Caco-2 (cell line): ENCODE measurements at regions not wholly inside any gene's neighbourhood (a gene's known extent, or its start where the extent isn't known, plus 50 kb on each side); places are given as distances from the start of the nearest gene placed in this dataset.

ENCODE experiments used
- BruUV-seq: library from RNA; stranded (reverse); fragments of 400-500 nt; replicated peaks from 2 replicates; lab custom pipeline; 2021; lab: Mats Ljungman, UMichigan
- CTCF ChIA-PET: fragments of 300-600 bp; sonication (Branson Sonifier 250); formaldehyde crosslinking; loops from one replicate; lab custom pipeline; 2022; ENCODE audit warnings: antibody characterized with exemption; lab: Charles Lee
- POLR2A ChIA-PET: fragments of 300-600 bp; sonication (Branson Sonifier 250); formaldehyde crosslinking; loops from one replicate; lab custom pipeline; 2022; ENCODE audit warnings: antibody characterized with exemption; lab: Charles Lee
- DNase-seq, 2 experiments: peaks; one replicate each; pipeline versions ENCODE4 v3.0.0 to v3.0.0-alpha.2; 2020 to 2022
- H3K27me3 ChIP-seq: replicated peaks from 2 replicates; pipeline ENCODE4 v1.6.0; 2011; ENCODE audit warnings: low read length; ENCODE audit not compliant: control insufficient read depth, insufficient read depth
- H3K36me3 ChIP-seq: 2 replicates; pipeline ENCODE4 v1.5.1; 2011; ENCODE audit warnings: low read length; ENCODE audit not compliant: control insufficient read depth, insufficient read depth
- H3K4me1 ChIP-seq: fragments of 250-450 bp; sonication (Bioruptor Pico); 2 replicates; pipeline ENCODE4 v1.5.1; 2020; ENCODE audit warnings: mild to moderate bottlenecking
- H3K4me3 ChIP-seq: 2 replicates; pipeline ENCODE4 v1.5.1; 2011; ENCODE audit warnings: low read depth, mild to moderate bottlenecking, control low read depth, low read length
- H3K9me3 ChIP-seq: fragments of 250-450 bp; sonication (Bioruptor Pico); 2 replicates; pipeline ENCODE4 v1.5.1; 2020; ENCODE audit warnings: mild to moderate bottlenecking, moderate library complexity
- H3K27ac Mint-ChIP-seq: one replicate; pipeline ENCODE4 v1.8.0; 2022; ENCODE audit warnings: mixed read lengths; ENCODE audit not compliant: unreplicated experiment
- H3K27me3 Mint-ChIP-seq: one replicate; pipeline ENCODE4 v1.8.0; 2022; ENCODE audit warnings: mixed read lengths; ENCODE audit not compliant: insufficient read depth, unreplicated experiment
- H3K36me3 Mint-ChIP-seq: one replicate; pipeline ENCODE4 v1.8.0; 2022; ENCODE audit warnings: mild to moderate bottlenecking, mixed read lengths; ENCODE audit not compliant: insufficient read depth, unreplicated experiment
- H3K4me1 Mint-ChIP-seq: one replicate; pipeline ENCODE4 v1.8.0; 2022; ENCODE audit warnings: low read depth, mixed read lengths; ENCODE audit not compliant: unreplicated experiment
- H3K4me3 Mint-ChIP-seq: one replicate; pipeline ENCODE4 v1.8.0; 2022; ENCODE audit warnings: mild to moderate bottlenecking, moderate library complexity, mixed read lengths; ENCODE audit not compliant: unreplicated experiment
- H3K9me3 Mint-ChIP-seq: one replicate; pipeline ENCODE4 v1.8.0; 2022; ENCODE audit warnings: mixed read lengths; ENCODE audit not compliant: unreplicated experiment
- intact Hi-C: fragments of 100-400 bp; cut with micrococcal nuclease; formaldehyde crosslinking; loops from one replicate; pipeline ENCODE4 v1.10.0; 2022; ENCODE audit not compliant: unreplicated experiment
- TF ChIP-seq, protein P1 (sequence below), 2 experiments: fragments of 200-600 bp in 1 of 2; IDR thresholded peaks; 1 replicate in 1 of 2; 2 replicates in 1 of 2; pipeline versions ENCODE4 v1.5.1 to v1.8.0; 2011 to 2022; ENCODE audit warnings: antibody characterized with exemption in 1 of 2, control low read depth in 1 of 2, inconsistent platforms in 1 of 2, low read depth in 1 of 2, low read length in 1 of 2, mild to moderate bottlenecking in 1 of 2, moderate library complexity in 1 of 2; ENCODE audit not compliant: insufficient read depth in 1 of 2, severe bottlenecking in 1 of 2, unreplicated experiment in 1 of 2

DNA sequence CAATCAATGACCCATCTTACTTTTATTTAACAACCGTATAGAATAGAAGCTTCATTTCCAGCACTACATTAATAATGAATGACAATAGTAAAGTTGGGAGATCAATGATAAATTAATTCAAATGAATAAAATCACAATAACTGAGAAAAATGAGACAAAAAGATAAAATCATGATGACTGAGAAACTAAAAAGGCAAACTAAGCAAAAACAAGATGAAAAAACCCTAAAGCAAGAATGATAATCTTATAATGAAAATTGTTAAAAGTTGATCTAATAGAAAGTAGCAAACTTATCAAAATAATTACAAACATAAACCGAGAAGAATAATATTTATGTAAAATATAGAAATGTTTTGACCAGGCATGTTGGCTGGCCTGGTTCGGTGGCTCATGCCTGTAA lies 130.4 kb upstream of the INPP4B start:
- no peak overlapping the region for H3K27ac Mint-ChIP-seq
- Histone ChIP-seq H3K4me1 (no peaks in the 10 kb centered on the region), H3K27me3 (no peaks in the 10 kb centered on the region), H3K36me3 (no peaks in the 10 kb centered on the region), H3K4me3 (no peak overlapping the region), H3K9me3 (no peaks in the 10 kb centered on the region)
- TF ChIP-seq, protein P1, sequence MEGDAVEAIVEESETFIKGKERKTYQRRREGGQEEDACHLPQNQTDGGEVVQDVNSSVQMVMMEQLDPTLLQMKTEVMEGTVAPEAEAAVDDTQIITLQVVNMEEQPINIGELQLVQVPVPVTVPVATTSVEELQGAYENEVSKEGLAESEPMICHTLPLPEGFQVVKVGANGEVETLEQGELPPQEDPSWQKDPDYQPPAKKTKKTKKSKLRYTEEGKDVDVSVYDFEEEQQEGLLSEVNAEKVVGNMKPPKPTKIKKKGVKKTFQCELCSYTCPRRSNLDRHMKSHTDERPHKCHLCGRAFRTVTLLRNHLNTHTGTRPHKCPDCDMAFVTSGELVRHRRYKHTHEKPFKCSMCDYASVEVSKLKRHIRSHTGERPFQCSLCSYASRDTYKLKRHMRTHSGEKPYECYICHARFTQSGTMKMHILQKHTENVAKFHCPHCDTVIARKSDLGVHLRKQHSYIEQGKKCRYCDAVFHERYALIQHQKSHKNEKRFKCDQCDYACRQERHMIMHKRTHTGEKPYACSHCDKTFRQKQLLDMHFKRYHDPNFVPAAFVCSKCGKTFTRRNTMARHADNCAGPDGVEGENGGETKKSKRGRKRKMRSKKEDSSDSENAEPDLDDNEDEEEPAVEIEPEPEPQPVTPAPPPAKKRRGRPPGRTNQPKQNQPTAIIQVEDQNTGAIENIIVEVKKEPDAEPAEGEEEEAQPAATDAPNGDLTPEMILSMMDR (IDR thresholded peaks at IDR 0.05; ENCODE audit: insufficient read depth in 1 of 2, low read depth in 1 of 2, low read length in 1 of 2, severe bottlenecking in 1 of 2, unreplicated experiment in 1 of 2) = no peak
- H3K36me3 Mint-ChIP-seq = no peaks in the 10 kb centered on the region
- no peak for DNase-seq
- intact Hi-C loops = no loop called here
- no peaks in the 10 kb centered on the region for H3K9me3 Mint-ChIP-seq
- H3K4me1 Mint-ChIP-seq = no peaks in the 10 kb centered on the region
- BruUV-seq = no TSS peak
- ChIA-PET CTCF (no interaction called here), POLR2A (no interaction called here)
- no peaks in the 10 kb centered on the region for H3K27me3 Mint-ChIP-seq
- no peak overlapping the region for H3K4me3 Mint-ChIP-seq

DNA sequence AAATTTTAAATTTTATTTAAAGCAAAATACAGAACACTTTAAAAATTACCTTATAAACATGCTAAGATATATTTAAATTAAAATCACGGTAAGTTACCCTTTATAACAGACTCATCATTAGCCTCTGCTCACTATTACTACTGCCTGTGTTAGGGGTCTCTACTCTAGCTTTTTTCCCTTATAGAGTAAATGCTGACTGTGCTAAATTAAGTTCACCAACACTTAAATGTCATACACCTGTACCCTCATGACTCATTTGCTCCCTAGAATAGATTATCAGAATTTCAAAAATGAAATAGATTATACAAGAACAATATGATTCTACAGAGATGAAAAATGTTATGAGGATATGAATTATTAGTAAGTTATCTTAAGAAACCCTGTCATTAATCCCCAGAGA lies 131.1 kb upstream of the INPP4B start:
- no peak overlapping the region for H3K27ac Mint-ChIP-seq
- no peak overlapping the region for H3K4me3 Mint-ChIP-seq

DNA sequence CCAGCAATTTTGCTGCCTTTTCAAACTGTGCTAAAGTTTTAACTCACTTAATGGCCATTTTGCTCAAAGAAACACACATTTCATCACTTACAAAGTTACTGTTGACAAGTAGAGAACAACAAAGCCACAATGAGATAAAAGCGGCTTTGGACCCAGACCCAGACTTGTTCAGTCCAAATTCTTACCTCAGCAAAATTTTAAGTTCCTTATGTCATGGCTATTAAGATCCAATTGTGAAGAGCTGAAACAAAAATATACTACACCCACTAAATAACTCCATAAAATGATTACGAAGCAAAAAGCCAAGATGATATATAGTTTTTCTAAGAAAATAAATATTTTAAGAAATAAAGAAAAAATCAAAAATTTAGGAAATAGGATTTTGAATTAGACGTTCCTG lies 137.0 kb upstream of the INPP4B start:
- TF ChIP-seq, protein P1 (IDR thresholded peaks at IDR 0.05; ENCODE audit: insufficient read depth in 1 of 2, low read depth in 1 of 2, low read length in 1 of 2, severe bottlenecking in 1 of 2, unreplicated experiment in 1 of 2) = no peak
- no peak for DNase-seq
- Histone ChIP-seq H3K4me1 (no peaks in the 10 kb centered on the region), H3K9me3 (no peaks in the 10 kb centered on the region), H3K36me3 (no peaks in the 10 kb centered on the region), H3K27me3 (no peaks in the 10 kb centered on the region), H3K4me3 (no peak overlapping the region)
- no TSS peak for BruUV-seq
- CTCF ChIA-PET = no interaction called here
- peaks cover 13% of the 10 kb centered on the region for H3K4me1 Mint-ChIP-seq
- H3K36me3 Mint-ChIP-seq = no peaks in the 10 kb centered on the region
- H3K27ac Mint-ChIP-seq = no peak overlapping the region
- no peaks in the 10 kb centered on the region for H3K27me3 Mint-ChIP-seq
- intact Hi-C loops = no loop called here
- POLR2A ChIA-PET = no interaction called here
- H3K9me3 Mint-ChIP-seq = no peaks in the 10 kb centered on the region
- H3K4me3 Mint-ChIP-seq = no peak overlapping the region

More for the DNA sequence above, 131.1 kb upstream of the INPP4B start:
- Histone ChIP-seq H3K36me3 (no peaks in the 10 kb centered on the region), H3K4me1 (no peaks in the 10 kb centered on the region), H3K27me3 (no peaks in the 10 kb centered on the region), H3K9me3 (no peaks in the 10 kb centered on the region), H3K4me3 (no peak overlapping the region)
- ChIA-PET CTCF (no interaction called here), POLR2A (no interaction called here)
- intact Hi-C loops = no loop called here
- no peaks in the 10 kb centered on the region for H3K4me1 Mint-ChIP-seq
- H3K27me3 Mint-ChIP-seq = no peaks in the 10 kb centered on the region
- BruUV-seq = no TSS peak
- DNase-seq = no peak
- TF ChIP-seq, protein P1 (IDR thresholded peaks at IDR 0.05; ENCODE audit: insufficient read depth in 1 of 2, low read depth in 1 of 2, low read length in 1 of 2, severe bottlenecking in 1 of 2, unreplicated experiment in 1 of 2) = no peak
- H3K9me3 Mint-ChIP-seq = no peaks in the 10 kb centered on the region
- no peaks in the 10 kb centered on the region for H3K36me3 Mint-ChIP-seq
